RPMI7951 (cell line): ENCODE measurements at regions not wholly inside any gene's neighbourhood (a gene's known extent, or its start where the extent isn't known, plus 50 kb on each side); places are given as distances from the start of the nearest gene placed in this dataset.

ENCODE experiments used
- DNase-seq: peaks from one replicate; pipeline ENCODE4 v3.0.0-alpha.2; 2012; ENCODE audit warnings: low read depth

- no peak for DNase-seq
These were observed 594.8 kb upstream of the SEMA3D start for GRCh38 chr7:85781606-85782005.

DNA sequence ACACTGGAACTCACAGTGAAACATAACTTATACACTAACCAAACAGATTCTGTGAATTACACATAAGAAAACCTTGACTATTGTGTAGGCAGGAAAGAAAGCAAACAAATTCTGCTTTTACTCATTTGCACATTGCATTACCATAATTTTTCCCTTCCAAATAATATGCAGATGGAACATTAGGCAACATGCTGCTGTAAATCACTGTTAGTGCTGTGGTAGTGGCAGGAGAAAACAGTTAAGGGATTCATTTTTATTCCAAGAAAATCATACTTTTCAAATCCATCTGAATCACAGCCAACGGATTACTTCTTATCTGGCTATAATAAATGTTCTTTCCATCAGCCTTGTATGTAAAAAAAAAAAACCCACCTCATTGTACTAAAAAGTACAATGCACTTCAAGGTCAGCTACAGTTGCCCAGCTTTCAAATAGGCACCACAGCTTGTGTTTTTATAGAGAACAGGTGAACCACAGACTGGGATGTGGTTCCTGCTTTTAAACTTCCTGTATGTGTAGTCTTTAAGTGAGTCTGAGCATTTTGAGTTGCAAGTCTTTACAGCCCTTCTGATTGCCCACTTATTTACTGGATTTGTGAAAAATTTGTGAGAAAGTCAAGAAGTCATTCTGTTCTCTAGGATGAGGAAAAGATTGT is 590.0 kb upstream of the SEMA3D start:
- no peak for DNase-seq

- DNase-seq, result no peak
These were observed 588.6 kb upstream of the SEMA3D start for GRCh38 chr7:85775431-85775830.

GRCh38 chr7:85774986-85775385 is 588.1 kb upstream of the SEMA3D start:
- DNase-seq, result no peak

- DNase-seq, result peak; percentile 2
These were observed 586.4 kb upstream of the SEMA3D start for GRCh38 chr7:85773116-85773728.

- DNase-seq, result no peak
These were observed 584.7 kb upstream of the SEMA3D start for GRCh38 chr7:85771516-85771915.

DNA sequence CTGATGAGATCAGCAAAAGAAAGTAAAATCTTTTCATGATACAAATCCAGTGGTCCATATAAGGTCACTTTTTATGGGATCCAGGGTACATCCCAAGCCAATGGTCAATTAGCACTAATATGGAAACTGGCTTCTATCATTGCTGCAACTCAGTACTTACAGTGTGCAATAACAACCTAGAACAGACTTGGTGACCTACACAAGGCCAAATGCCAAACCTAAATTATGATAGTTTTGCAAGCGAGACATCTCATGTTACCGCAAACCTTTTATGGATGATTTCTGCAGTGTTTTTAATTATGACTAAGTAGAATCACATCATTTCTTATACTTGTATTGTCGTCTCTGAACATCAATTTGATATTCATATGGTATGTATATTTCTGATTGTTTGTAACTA is 583.5 kb upstream of the SEMA3D start:
- DNase-seq, result no peak

GRCh38 chr7:85765698-85766298 is 578.9 kb upstream of the SEMA3D start:
- no peak for DNase-seq

- DNase-seq, result no peak
These were observed 577.2 kb upstream of the SEMA3D start for GRCh38 chr7:85764034-85764433.

DNA sequence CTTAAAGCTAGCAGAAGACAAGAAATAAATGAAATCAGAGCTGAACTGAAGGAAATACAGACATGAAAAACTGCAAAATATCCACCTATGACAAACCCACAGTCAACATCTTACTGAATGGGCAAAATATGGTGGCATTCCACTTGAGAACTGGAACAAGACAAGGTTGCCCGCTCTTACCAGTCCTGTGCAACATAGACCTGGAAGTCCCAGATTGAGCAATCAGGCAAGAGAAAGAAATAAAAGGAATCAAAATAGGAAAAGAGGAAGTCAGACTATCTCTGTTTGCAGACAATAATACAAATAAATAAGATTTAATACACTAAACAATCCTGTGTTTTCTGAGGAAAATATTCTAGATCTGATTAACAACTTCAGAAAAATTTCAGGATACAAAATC is 570.5 kb upstream of the SEMA3D start:
- DNase-seq, result no peak

- DNase-seq, result no peak
These were observed 563.6 kb upstream of the SEMA3D start for GRCh38 chr7:85750454-85750949.

DNA sequence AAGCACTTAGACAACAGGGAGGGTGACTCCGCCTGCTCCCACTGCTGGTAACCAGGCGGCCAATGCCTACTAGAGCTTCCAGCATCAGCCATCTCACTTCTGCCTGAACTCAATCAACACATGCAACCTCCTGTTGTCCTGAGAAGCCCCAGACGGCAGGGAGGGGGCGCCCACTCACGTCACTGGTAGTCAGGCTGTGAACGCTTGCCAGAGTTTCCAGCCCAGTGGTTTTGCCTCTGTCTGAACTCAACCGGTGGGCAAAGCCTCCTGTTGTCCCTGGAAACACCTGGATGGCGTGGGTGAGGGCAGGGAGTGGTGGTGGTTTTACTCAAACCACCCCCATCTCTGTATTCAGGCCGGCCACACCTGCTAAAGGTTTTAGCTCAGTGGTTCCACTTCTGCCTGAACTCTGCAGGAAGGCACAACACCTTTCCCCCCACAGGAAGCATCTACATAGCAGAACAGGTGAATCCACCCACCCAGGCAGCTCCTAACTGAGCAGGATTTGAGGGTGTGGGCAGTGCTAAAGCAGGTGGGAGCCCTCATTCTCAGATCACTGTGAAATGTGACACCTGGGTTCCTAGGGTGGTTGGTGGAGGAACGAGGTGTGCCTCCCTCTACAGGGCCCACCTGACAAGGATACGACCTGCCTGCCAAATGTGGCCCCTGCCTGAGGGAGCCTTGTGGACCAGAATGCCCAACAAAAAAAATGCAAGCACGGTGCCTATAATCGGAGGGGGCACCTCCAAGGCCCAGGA is 563.0 kb upstream of the SEMA3D start:
- no peak for DNase-seq

GRCh38 chr7:85748861-85749260 is 562.0 kb upstream of the SEMA3D start:
- DNase-seq, result no peak

GRCh38 chr7:85737426-85737825 is 550.6 kb upstream of the SEMA3D start:
- no peak for DNase-seq

GRCh38 chr7:85736085-85736484 is 549.2 kb upstream of the SEMA3D start:
- no peak for DNase-seq

- no peak for DNase-seq
These were observed 548.0 kb upstream of the SEMA3D start for GRCh38 chr7:85734823-85735222.

GRCh38 chr7:85733169-85733915 is 546.5 kb upstream of the SEMA3D start:
- peak; percentile 7 for DNase-seq

GRCh38 chr7:85730012-85730411 is 543.2 kb upstream of the SEMA3D start:
- DNase-seq, result no peak

GRCh38 chr7:85725026-85725425 is 538.2 kb upstream of the SEMA3D start:
- no peak for DNase-seq

DNA sequence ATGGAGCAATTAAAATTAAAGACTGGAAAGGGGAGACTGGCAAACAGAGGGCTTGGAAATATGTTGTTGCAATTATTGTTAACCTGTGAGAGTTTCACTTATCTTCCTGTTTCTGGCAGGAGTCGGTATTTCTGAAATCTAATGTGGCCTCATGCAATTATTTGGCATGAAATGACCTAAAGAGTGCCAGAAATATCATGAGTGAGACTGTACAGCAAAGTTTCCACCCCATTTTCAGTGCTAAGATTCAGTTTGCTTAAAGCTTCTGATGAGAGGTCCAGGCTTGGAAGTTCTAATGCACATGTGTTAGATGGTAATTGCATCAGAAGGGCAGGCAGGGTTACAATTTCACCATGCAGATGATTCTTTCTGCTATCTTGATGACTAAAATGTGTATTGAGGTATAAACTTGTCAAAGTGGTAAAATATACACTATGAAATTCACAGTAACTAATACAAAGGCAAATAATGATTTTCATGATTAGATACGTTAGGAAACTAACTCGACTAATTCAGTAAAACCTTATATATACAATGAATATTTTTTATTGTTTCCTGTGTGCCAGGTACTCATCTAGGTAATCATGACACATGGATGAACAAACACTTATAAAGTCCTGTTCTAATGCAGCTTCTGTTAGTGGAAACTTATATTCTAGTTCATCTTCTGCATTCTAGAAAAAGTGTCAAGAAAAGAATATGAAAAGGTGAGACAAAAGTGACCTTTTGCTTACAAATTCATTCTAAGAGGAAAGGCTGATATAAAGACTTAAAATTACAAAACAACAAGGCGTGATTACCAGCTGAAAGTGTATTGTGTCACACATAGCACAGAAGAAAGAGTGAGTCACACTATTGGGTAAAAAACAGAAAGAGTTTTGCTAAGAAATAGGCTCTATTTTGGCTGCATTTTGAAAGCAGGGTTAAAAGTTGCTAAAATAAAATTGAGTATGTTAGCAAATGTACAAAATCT is 533.4 kb upstream of the SEMA3D start:
- DNase-seq, result no peak

DNA sequence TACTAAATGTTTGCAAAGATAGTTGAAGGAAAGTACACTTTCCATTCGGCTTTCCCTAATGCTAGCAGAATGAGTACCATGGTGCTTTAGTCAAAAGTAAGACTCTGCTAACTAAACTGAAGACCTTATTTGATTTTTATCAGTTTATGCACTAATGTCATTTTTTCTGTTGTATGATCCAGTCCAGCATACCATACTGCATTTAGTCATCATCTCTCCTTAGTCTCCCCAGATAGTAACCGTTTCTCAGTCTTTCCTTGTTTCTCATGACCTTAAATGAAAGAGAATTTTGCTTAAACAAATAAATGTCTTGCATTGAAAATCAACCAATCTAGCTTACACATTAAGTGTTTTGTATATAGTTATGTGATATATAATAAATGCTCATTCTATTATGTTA is 529.5 kb upstream of the SEMA3D start:
- DNase-seq, result no peak
